NOMO-1 (cell line): ENCODE measurements at regions not wholly inside any gene's neighbourhood (a gene's known extent, or its start where the extent isn't known, plus 50 kb on each side); places are given as distances from the start of the nearest gene placed in this dataset.

Experiments used
- DNase-seq, 2 experiments: peaks; one replicate each; lab custom pipeline; 2025; ENCODE audit not compliant: unreplicated experiment in 2 of 2; lab: John Stamatoyannopoulos, UW

- DNase-seq, result no peak
These were observed 154.8 kb downstream of the TMX1 start for GRCh38 chr14:51394804-51395203.

GRCh38 chr14:51395361-51395849 lies 155.4 kb downstream of the TMX1 start:
- no peak for DNase-seq

- DNase-seq, result no peak
These were observed 156.3 kb downstream of the TMX1 start for GRCh38 chr14:51396222-51396815.

GRCh38 chr14:51398898-51399297 lies 158.9 kb downstream of the TMX1 start:
- no peak for DNase-seq

GRCh38 chr14:51400139-51400538 lies 160.1 kb downstream of the TMX1 start:
- DNase-seq, result no peak

- no peak for DNase-seq
These were observed 161.2 kb downstream of the TMX1 start for GRCh38 chr14:51401272-51401671.

GRCh38 chr14:51401756-51402155 lies 161.7 kb downstream of the TMX1 start:
- no peak for DNase-seq

GRCh38 chr14:51410897-51411296 lies 170.8 kb downstream of the TMX1 start:
- DNase-seq, result no peak

- no peak for DNase-seq
These were observed 179.6 kb downstream of the TMX1 start for GRCh38 chr14:51419685-51420084.

GRCh38 chr14:51422704-51423103 lies 182.7 kb downstream of the TMX1 start:
- no peak for DNase-seq

GRCh38 chr14:51424041-51424440 lies 184.0 kb downstream of the TMX1 start:
- peak in 1 of 2 experiments; percentile 1 for DNase-seq

GRCh38 chr14:51424561-51425251 lies 184.7 kb downstream of the TMX1 start:
- DNase-seq, result no peak

GRCh38 chr14:51428981-51429380 lies 188.9 kb downstream of the TMX1 start:
- no peak for DNase-seq

GRCh38 chr14:51430079-51430478 lies 190.0 kb downstream of the TMX1 start:
- no peak for DNase-seq

GRCh38 chr14:51430633-51431032 lies 190.6 kb downstream of the TMX1 start:
- no peak for DNase-seq

- no peak for DNase-seq
These were observed 191.1 kb downstream of the TMX1 start for GRCh38 chr14:51431033-51431709.

GRCh38 chr14:51431741-51432140 lies 191.7 kb downstream of the TMX1 start:
- no peak for DNase-seq

GRCh38 chr14:51432302-51432948 lies 192.4 kb downstream of the TMX1 start:
- no peak for DNase-seq

- DNase-seq, result no peak
These were observed 196.6 kb downstream of the TMX1 start for GRCh38 chr14:51436630-51437029.

- DNase-seq, result no peak
These were observed 199.8 kb downstream of the TMX1 start for GRCh38 chr14:51439896-51440295.

GRCh38 chr14:51441001-51441400 lies 201.0 kb downstream of the TMX1 start:
- no peak for DNase-seq
